Ovary (tissue), 3 donors: ENCODE measurements at regions not wholly inside any gene's neighbourhood (a gene's known extent, or its start where the extent isn't known, plus 50 kb on each side); places are given as distances from the start of the nearest gene placed in this dataset.

Source experiments
- CTCF ChIP-seq, 3 donors: fragments of 450-650 bp in 2 of 3; fragments of 200-600 bp in 1 of 3; IDR thresholded peaks; one replicate each; pipeline versions ENCODE4 v1.5.1 to v1.8.0; 2016 to 2022; ENCODE audit warnings: antibody characterized with exemption in 3 of 3, mild to moderate bottlenecking in 1 of 3
- EP300 ChIP-seq: sonication (generic); formaldehyde crosslinking; IDR thresholded peaks from one replicate; pipeline ENCODE4 v1.6.1; 2017; ENCODE audit warnings: antibody characterized with exemption
- POLR2A ChIP-seq: fragments of 450-650 bp; IDR thresholded peaks from one replicate; pipeline ENCODE4 v1.6.1; 2017; ENCODE audit warnings: antibody characterized with exemption, mild to moderate bottlenecking, moderate library complexity
- donor health status: DM: no; HTN: no; CAD: no.

GRCh38 chr12:107533218-107533617 is 152.4 kb upstream of the PWP1 start:
- TF ChIP-seq EP300: no peak
- TF ChIP-seq CTCF (IDR thresholded peaks at IDR 0.05): no peak
- TF ChIP-seq POLR2A: no peak
